Renal pelvis (tissue), 1 donor: ENCODE measurements at regions not wholly inside any gene's neighbourhood (a gene's known extent, or its start where the extent isn't known, plus 50 kb on each side); places are given as distances from the start of the nearest gene placed in this dataset.
"Not testable (repeated sequence)": the region's sequence is repeated elsewhere in the genome, so short reads cannot be mapped to it uniquely, and the experiment has no call there.

ENCODE experiments used
- DNase-seq: peaks from one replicate; pipeline ENCODE4 v3.0.0-alpha.2; 2013

GRCh38 chr9:66152406-66152805 is 415.5 kb downstream of the FOXD4L4 start:
- not testable (repeated sequence) for DNase-seq

GRCh38 chr9:66153021-66153725 is 416.2 kb downstream of the FOXD4L4 start:
- DNase-seq: peak; percentile 24

- not testable (repeated sequence) for DNase-seq
These were observed 417.2 kb downstream of the FOXD4L4 start for GRCh38 chr9:66153971-66154691.

- DNase-seq: not testable (repeated sequence)
These were observed 445.4 kb downstream of the FOXD4L4 start for GRCh38 chr9:66182316-66182715.

GRCh38 chr9:66183648-66184047 is 446.7 kb downstream of the FOXD4L4 start:
- DNase-seq: not testable (repeated sequence)

- not testable (repeated sequence) for DNase-seq
These were observed 460.3 kb downstream of the FOXD4L4 start for GRCh38 chr9:66197199-66197598.

- not testable (repeated sequence) for DNase-seq
These were observed 461.5 kb downstream of the FOXD4L4 start for GRCh38 chr9:66198421-66198820.

- DNase-seq: not testable (repeated sequence)
These were observed 469.7 kb downstream of the FOXD4L4 start for GRCh38 chr9:66206617-66207016.

GRCh38 chr9:66207914-66208313 is 471.0 kb downstream of the FOXD4L4 start:
- DNase-seq: not testable (repeated sequence)

GRCh38 chr9:66244763-66245162 is 507.8 kb downstream of the FOXD4L4 start:
- not testable (repeated sequence) for DNase-seq

GRCh38 chr9:66245481-66245880 is 508.5 kb downstream of the FOXD4L4 start:
- DNase-seq: not testable (repeated sequence)

GRCh38 chr9:66257581-66257980 is 520.6 kb downstream of the FOXD4L4 start:
- DNase-seq: not testable (repeated sequence)

- DNase-seq: not testable (repeated sequence)
These were observed 524.6 kb downstream of the FOXD4L4 start for GRCh38 chr9:66261576-66261975.

- DNase-seq: not testable (repeated sequence)
These were observed 526.7 kb downstream of the FOXD4L4 start for GRCh38 chr9:66263621-66264020.

- not testable (repeated sequence) for DNase-seq
These were observed 527.8 kb downstream of the FOXD4L4 start for GRCh38 chr9:66264786-66265185.

GRCh38 chr9:66266202-66266601 is 529.3 kb downstream of the FOXD4L4 start:
- DNase-seq: not testable (repeated sequence)

- DNase-seq: not testable (repeated sequence)
These were observed 530.0 kb downstream of the FOXD4L4 start for GRCh38 chr9:66266856-66267430.

GRCh38 chr9:66267684-66268083 is 530.7 kb downstream of the FOXD4L4 start:
- DNase-seq: not testable (repeated sequence)

GRCh38 chr9:66269024-66269423 is 532.1 kb downstream of the FOXD4L4 start:
- not testable (repeated sequence) for DNase-seq

GRCh38 chr9:66269783-66270182 is 532.8 kb downstream of the FOXD4L4 start:
- DNase-seq: not testable (repeated sequence)

GRCh38 chr9:66278809-66279208 is 541.9 kb downstream of the FOXD4L4 start:
- not testable (repeated sequence) for DNase-seq
